ENCODE measurements at regions not wholly inside any gene's neighbourhood (a gene's known extent, or its start where the extent isn't known, plus 50 kb on each side); places are given as distances from the start of the nearest gene placed in this dataset.

GRCh38 chr7:21146642-21147423, 281.1 kb upstream of the SP4 start:
- TF ChIP-seq POLR2AphosphoS5 (IDR thresholded peaks at IDR 0.05; ENCODE audit: insufficient read depth in 1 of 2, low read depth in 1 of 2) (no peak), POLR2A (IDR thresholded peaks at IDR 0.05) (no peak), CTCF (IDR thresholded peaks at IDR 0.05) (no peak)
